H1 (cell line): ENCODE measurements at regions not wholly inside any gene's neighbourhood (a gene's known extent, or its start where the extent isn't known, plus 50 kb on each side); places are given as distances from the start of the nearest gene placed in this dataset.

Experiments
- CTCF ChIA-PET: fragments of 300-600 bp; sonication (Branson Sonifier 250); formaldehyde crosslinking; loops from one replicate; lab custom pipeline; 2021; ENCODE audit not compliant: partially characterized antibody; lab: Charles Lee
- POLR2A ChIA-PET: fragments of 300-600 bp; sonication (Branson Sonifier 250); formaldehyde crosslinking; loops from one replicate; lab custom pipeline; 2021; ENCODE audit warnings: inconsistent platforms; ENCODE audit not compliant: partially characterized antibody; lab: Charles Lee
- DNase-seq, 2 experiments: peaks; one replicate each; pipeline versions ENCODE4 v3.0.0 to v3.0.0-alpha.2; 2010 to 2022; ENCODE audit warnings: low spot score in 2 of 2, low read depth in 1 of 2, mixed read lengths in 1 of 2
- FAIRE-seq: peaks from 2 replicates; lab custom pipeline; 2011; peaks lifted over from hg19 to GRCh38; lab: Jason Lieb, UNC
- H2AFZ ChIP-seq: 2 replicates; pipeline ENCODE4 v1.8.1; 2012; ENCODE audit warnings: low read length, inconsistent platforms
- H2AK5ac ChIP-seq: 2 replicates; pipeline ENCODE4 v1.6.1; 2013; ENCODE audit warnings: low read depth, low read length
- H2BK120ac ChIP-seq: replicated peaks from 2 replicates; pipeline ENCODE3; 2013; ENCODE audit warnings: low read depth, low read length, inconsistent platforms
- H2BK12ac ChIP-seq: 2 replicates; pipeline ENCODE4 v1.6.1; 2013; ENCODE audit warnings: low read depth, low read length
- H2BK15ac ChIP-seq: 2 replicates; pipeline ENCODE4 v1.6.1; 2013; ENCODE audit warnings: low read length
- H2BK20ac ChIP-seq: 2 replicates; pipeline ENCODE4 v1.6.1; 2013; ENCODE audit warnings: low read length
- H2BK5ac ChIP-seq: 2 replicates; pipeline ENCODE4 v1.6.1; 2013; ENCODE audit warnings: low read depth, low read length
- H3K14ac ChIP-seq: 2 replicates; pipeline ENCODE4 v1.6.1; 2013; ENCODE audit warnings: inconsistent platforms; ENCODE audit not compliant: insufficient read length
- H3K18ac ChIP-seq: 2 replicates; pipeline ENCODE4 v1.6.1; 2013; ENCODE audit warnings: low read length; ENCODE audit errors: extremely low read depth
- H3K23ac ChIP-seq: 2 replicates; pipeline ENCODE4 v1.6.1; 2013; ENCODE audit warnings: inconsistent platforms; ENCODE audit not compliant: insufficient read length
- H3K23me2 ChIP-seq: 2 replicates; pipeline ENCODE4 v1.6.1; 2013; ENCODE audit warnings: low read depth, low read length
- H3K27ac ChIP-seq: 2 replicates; pipeline ENCODE4 v1.6.1; 2011; ENCODE audit warnings: low read depth, low read length, inconsistent platforms
- H3K27me3 ChIP-seq, 4 experiments: replicated peaks in 1 of 4; 1 replicate in 1 of 4; 2 replicates in 3 of 4; pipeline versions ENCODE4 v1.6.1 to v1.8.1; 2011 to 2013; ENCODE audit warnings: low read length in 3 of 4, mild to moderate bottlenecking in 3 of 4, inconsistent platforms in 2 of 4, mixed read lengths in 2 of 4, moderate library complexity in 1 of 4; ENCODE audit not compliant: control insufficient read depth in 3 of 4, insufficient read depth in 3 of 4; ENCODE audit errors: extremely low read depth in 1 of 4
- H3K36me3 ChIP-seq, 4 experiments: 2 replicates each; pipeline versions ENCODE4 v1.6.1 to v1.8.1; 2011 to 2013; ENCODE audit warnings: mild to moderate bottlenecking in 4 of 4, low read length in 3 of 4, moderate library complexity in 2 of 4, control low read depth in 1 of 4, inconsistent platforms in 1 of 4; ENCODE audit not compliant: insufficient read depth in 4 of 4, control insufficient read depth in 2 of 4
- H3K4ac ChIP-seq: replicated peaks from 2 replicates; pipeline ENCODE3; 2013; ENCODE audit warnings: low read length, low read depth, mixed read lengths, inconsistent platforms; ENCODE audit not compliant: insufficient read length
- H3K4me1 ChIP-seq, 4 experiments: replicated peaks in 1 of 4; 1 replicate in 1 of 4; 2 replicates in 3 of 4; pipeline versions ENCODE4 v1.6.1 to v1.8.1; 2011 to 2013; ENCODE audit warnings: low read length in 3 of 4, inconsistent platforms in 2 of 4, mixed read lengths in 1 of 4; ENCODE audit not compliant: insufficient read depth in 4 of 4, control insufficient read depth in 3 of 4
- H3K4me2 ChIP-seq, 2 experiments: 2 replicates each; pipeline versions ENCODE4 v1.6.1 to v1.8.1; 2011 to 2013; ENCODE audit warnings: low read depth in 2 of 2, low read length in 2 of 2, control low read depth in 1 of 2, inconsistent platforms in 1 of 2, mild to moderate bottlenecking in 1 of 2; ENCODE audit not compliant: insufficient read depth in 1 of 2
- H3K4me3 ChIP-seq, 4 experiments: fragments of 200-600, 300-600 bp in 1 of 4; sonication (generic), shearing (Covaris generic), sonication (Bioruptor Twin) in 1 of 4; 2 replicates each; pipeline versions ENCODE4 v1.5.1 to v1.8.1; 2011 to 2016; ENCODE audit warnings: low read length in 4 of 4, low read depth in 3 of 4, control low read depth in 2 of 4, inconsistent platforms in 2 of 4, mild to moderate bottlenecking in 2 of 4, mixed read lengths in 1 of 4, moderate library complexity in 1 of 4; ENCODE audit not compliant: insufficient read depth in 2 of 4; ENCODE audit errors: extremely low read depth in 1 of 4
- H3K56ac ChIP-seq: replicated peaks from 2 replicates; pipeline ENCODE3; 2013; ENCODE audit warnings: low read depth, mild to moderate bottlenecking, mixed read lengths, low read length, inconsistent platforms; ENCODE audit not compliant: insufficient read length
- H3K79me1 ChIP-seq: 2 replicates; pipeline ENCODE4 v1.6.1; 2013; ENCODE audit warnings: low read depth, low read length, control low read depth
- H3K79me2 ChIP-seq, 2 experiments: 2 replicates each; pipeline versions ENCODE4 v1.6.1 to v1.8.1; 2012 to 2013; ENCODE audit warnings: low read length in 2 of 2, mild to moderate bottlenecking in 2 of 2, inconsistent platforms in 1 of 2; ENCODE audit not compliant: insufficient read depth in 2 of 2, control insufficient read depth in 1 of 2
- H3K9ac ChIP-seq, 4 experiments: replicated peaks in 1 of 4; 1 replicate in 1 of 4; 2 replicates in 3 of 4; pipeline versions ENCODE4 v1.6.1 to v1.8.1; 2011 to 2013; ENCODE audit warnings: low read depth in 3 of 4, low read length in 3 of 4, control low read depth in 2 of 4, mild to moderate bottlenecking in 2 of 4, moderate library complexity in 2 of 4, inconsistent platforms in 1 of 4; ENCODE audit errors: extremely low read depth in 1 of 4
- H3K9me3 ChIP-seq, 2 experiments: 2 replicates each; pipeline versions ENCODE4 v1.6.1 to v1.8.1; 2012 to 2013; ENCODE audit warnings: mild to moderate bottlenecking in 2 of 2, moderate library complexity in 2 of 2, control low read depth in 1 of 2, inconsistent platforms in 1 of 2, low read depth in 1 of 2, low read length in 1 of 2, mixed read lengths in 1 of 2; ENCODE audit not compliant: insufficient read depth in 2 of 2
- H4K20me1 ChIP-seq, 2 experiments: replicated peaks in 1 of 2; 2 replicates each; pipeline versions ENCODE3 to v1.8.1; 2011 to 2013; ENCODE audit warnings: inconsistent platforms in 2 of 2, low read length in 2 of 2, mild to moderate bottlenecking in 1 of 2; ENCODE audit not compliant: insufficient read depth in 2 of 2, control insufficient read depth in 1 of 2
- H4K5ac ChIP-seq: 2 replicates; pipeline ENCODE4 v1.6.1; 2013; ENCODE audit warnings: low read length, low read depth, mixed read lengths, inconsistent platforms; ENCODE audit not compliant: insufficient read length
- H4K8ac ChIP-seq: 2 replicates; pipeline ENCODE4 v1.8.0; 2013; ENCODE audit warnings: mild to moderate bottlenecking, moderate library complexity, low read length, inconsistent platforms; ENCODE audit not compliant: insufficient read depth; ENCODE audit errors: extremely low read depth
- H4K91ac ChIP-seq: replicated peaks from 2 replicates; pipeline ENCODE3; 2013; ENCODE audit warnings: low read length, mixed read lengths, inconsistent platforms; ENCODE audit not compliant: insufficient read length
- HDAC6 ChIP-seq: IDR thresholded peaks from one replicate; pipeline ENCODE4 v1.7.1; 2012; ENCODE audit warnings: low read depth, mild to moderate bottlenecking, inconsistent platforms, low read length, moderate library complexity
- TAF7 ChIP-seq: optimal IDR thresholded peaks from 2 replicates; pipeline ENCODE3; 2011; ENCODE audit warnings: low read depth, mild to moderate bottlenecking, inconsistent platforms, low read length, moderate library complexity, borderline replicate concordance
- TCF12 ChIP-seq: IDR thresholded peaks from 2 replicates; pipeline ENCODE4 v1.6.1; 2011; ENCODE audit warnings: low read depth, mild to moderate bottlenecking, low read length
- WGBS, 2 experiments: shearing (Covaris generic) in 1 of 2; methylation state at CpG; one replicate each; pipeline versions ENCODE4 v1.1.6 to v1.1.7; 2013 to 2015; ENCODE audit warnings: low lambda C conversion rate in 2 of 2, mixed read lengths in 2 of 2, inconsistent platforms in 1 of 2, low coverage in 1 of 2, missing lambda C conversion rate in 1 of 2; ENCODE audit not compliant: insufficient replicate concordance in 2 of 2, insufficient coverage in 1 of 2, insufficient read length in 1 of 2; ENCODE audit errors: extremely low coverage in 1 of 2, missing lambda C conversion rate in 1 of 2; 5-methylcytosine and 5-hydroxymethylcytosine counted together
- TF ChIP-seq, protein P1 (sequence below), 3 experiments: IDR thresholded peaks; 1 replicate in 2 of 3; 2 replicates in 1 of 3; pipeline versions ENCODE4 v1.5.1 to v1.6.1; 2011; ENCODE audit warnings: low read length in 3 of 3, mild to moderate bottlenecking in 3 of 3, inconsistent platforms in 2 of 3, low read depth in 1 of 3, moderate library complexity in 1 of 3; ENCODE audit not compliant: insufficient read depth in 1 of 3; ENCODE audit errors: control extremely low read depth in 1 of 3

DNA sequence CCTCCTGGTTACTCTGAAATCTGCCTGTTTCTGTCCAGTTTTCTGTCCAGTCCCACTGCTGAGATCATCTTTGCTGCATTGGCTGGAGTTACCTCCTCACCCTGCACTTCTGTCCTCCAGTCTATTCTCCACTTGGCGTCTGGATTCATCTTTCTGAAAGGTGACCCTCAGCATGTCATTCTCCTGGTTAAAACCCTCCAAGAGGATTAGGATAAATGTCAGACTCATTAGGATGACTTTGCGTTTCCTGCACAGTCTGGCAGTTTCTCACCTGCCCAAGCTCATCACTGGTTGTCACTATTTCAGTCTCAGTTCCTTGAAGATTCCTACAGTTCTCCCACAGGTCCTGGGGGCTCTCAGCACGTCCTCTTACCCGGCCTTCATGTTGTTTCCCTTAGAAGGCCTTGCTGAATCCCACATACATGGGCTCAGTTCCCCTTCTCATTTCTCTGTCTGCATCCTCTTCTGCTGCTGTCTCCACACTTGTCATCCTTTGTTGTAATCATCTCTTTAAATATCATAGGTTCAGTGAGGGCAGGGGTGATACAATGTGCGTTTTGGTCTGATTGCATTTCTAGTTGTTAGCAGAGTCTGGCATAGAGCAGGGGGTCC, 374.8 kb downstream of the QKI start:
- H3K79me2 ChIP-seq, result no peaks in the 10 kb centered on the region
- H3K27me3 ChIP-seq, result no peaks in the 10 kb centered on the region
- no peak overlapping the region for H3K23ac ChIP-seq
- H4K8ac ChIP-seq, result no peak overlapping the region
- TF ChIP-seq TCF12 (no peak), HDAC6 (no peak), TAF7 (no peak)
- TF ChIP-seq, protein P1, sequence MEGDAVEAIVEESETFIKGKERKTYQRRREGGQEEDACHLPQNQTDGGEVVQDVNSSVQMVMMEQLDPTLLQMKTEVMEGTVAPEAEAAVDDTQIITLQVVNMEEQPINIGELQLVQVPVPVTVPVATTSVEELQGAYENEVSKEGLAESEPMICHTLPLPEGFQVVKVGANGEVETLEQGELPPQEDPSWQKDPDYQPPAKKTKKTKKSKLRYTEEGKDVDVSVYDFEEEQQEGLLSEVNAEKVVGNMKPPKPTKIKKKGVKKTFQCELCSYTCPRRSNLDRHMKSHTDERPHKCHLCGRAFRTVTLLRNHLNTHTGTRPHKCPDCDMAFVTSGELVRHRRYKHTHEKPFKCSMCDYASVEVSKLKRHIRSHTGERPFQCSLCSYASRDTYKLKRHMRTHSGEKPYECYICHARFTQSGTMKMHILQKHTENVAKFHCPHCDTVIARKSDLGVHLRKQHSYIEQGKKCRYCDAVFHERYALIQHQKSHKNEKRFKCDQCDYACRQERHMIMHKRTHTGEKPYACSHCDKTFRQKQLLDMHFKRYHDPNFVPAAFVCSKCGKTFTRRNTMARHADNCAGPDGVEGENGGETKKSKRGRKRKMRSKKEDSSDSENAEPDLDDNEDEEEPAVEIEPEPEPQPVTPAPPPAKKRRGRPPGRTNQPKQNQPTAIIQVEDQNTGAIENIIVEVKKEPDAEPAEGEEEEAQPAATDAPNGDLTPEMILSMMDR (IDR thresholded peaks at IDR 0.05; ENCODE audit: control extremely low read depth in 1 of 3, insufficient read depth in 1 of 3, low read depth in 1 of 3, low read length in 3 of 3), result no peak
- TF ChIP-seq, all 59 proteins: peak for 0
- Histone ChIP-seq H3K14ac (no peak overlapping the region), H2BK12ac (no peak overlapping the region), H3K4me1 (peaks cover 0 to 3% (median 0%) of the 10 kb centered on the region in 4 experiments; a peak in 1 of 7 replicates), H3K36me3 (no peaks in the 10 kb centered on the region), H3K9me3 (no peaks in the 10 kb centered on the region), H2BK20ac (no peak overlapping the region), H3K4me2 (no peak overlapping the region), H2BK15ac (no peak overlapping the region), H3K23me2 (no peaks in the 10 kb centered on the region), H3K4me3 (no peak overlapping the region), H3K18ac (no peak overlapping the region), H3K4ac (no peak overlapping the region), H4K91ac (no peak overlapping the region), H3K27ac (no peak overlapping the region), H2AK5ac (no peak overlapping the region), H4K5ac (no peak overlapping the region), H4K20me1 (no peaks in the 10 kb centered on the region), H3K56ac (no peak overlapping the region), H3K9ac (no peak overlapping the region), H2AFZ (no peak overlapping the region), H2BK120ac (no peak overlapping the region), H2BK5ac (no peak overlapping the region), H3K79me1 (no peaks in the 10 kb centered on the region)
- WGBS, 2 experiments, result 88% methylated on average over 5 of the region's 5 CpGs; no CpG with 5 or more reads in 1 of the 2 experiments
- DNase-seq (no peak), FAIRE-seq (no peak)
- CTCF ChIA-PET, result no interaction called here
- POLR2A ChIA-PET, result no interaction called here
